GM19397 (cell line): ENCODE measurements at regions not wholly inside any gene's neighbourhood (a gene's known extent, or its start where the extent isn't known, plus 50 kb on each side); places are given as distances from the start of the nearest gene placed in this dataset.

Experiments
- ATAC-seq: cut with Tn5 transposase; IDR thresholded peaks from one replicate; pipeline ENCODE4 v1.9.1; 2021; ENCODE audit warnings: mild to moderate bottlenecking, moderate library complexity; ENCODE audit not compliant: unreplicated experiment

GRCh38 chr11:30153008-30153407 lies 77.8 kb upstream of the FSHB start:
- ATAC-seq: no peak

- ATAC-seq: no peak
These were observed 75.4 kb upstream of the FSHB start for GRCh38 chr11:30155428-30155827.

DNA sequence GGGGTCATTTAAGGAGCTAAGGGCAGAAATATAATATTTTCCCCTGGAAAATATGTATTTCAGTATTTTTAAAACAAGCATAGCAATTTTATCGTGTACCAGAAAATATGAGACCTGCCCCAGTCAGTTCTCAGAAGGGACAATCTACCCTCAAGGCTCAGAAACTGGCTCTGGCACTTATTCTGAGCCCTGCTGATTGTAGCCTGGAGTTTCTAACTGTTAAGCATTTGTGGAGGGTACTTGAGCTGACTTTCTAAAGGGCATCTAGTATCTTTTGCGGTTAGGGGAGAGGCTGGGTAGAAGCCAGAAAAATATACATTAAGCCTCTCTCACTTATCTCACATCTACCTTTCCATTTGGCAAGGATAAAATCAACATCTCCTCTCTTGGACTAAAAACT lies 71.3 kb upstream of the FSHB start:
- no peak for ATAC-seq

DNA sequence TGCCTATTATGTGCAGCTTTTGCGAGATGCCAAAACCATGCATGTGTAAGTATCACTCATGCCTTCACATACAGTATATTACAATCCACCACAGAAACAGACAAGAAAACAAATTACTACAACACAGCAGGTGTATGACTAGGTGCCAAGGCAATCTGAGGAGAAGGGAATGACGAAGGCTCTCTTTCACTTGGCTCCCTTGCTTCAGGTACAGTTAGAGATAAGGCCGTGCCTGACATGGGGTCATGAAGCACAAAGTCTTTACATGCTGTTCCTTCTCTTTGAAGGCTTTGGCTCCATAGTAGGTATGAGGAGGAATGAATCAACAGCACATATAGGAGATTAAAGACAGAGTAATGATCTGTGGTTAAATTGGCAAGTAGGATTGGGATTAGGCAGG lies 65.2 kb upstream of the FSHB start:
- no peak for ATAC-seq

DNA sequence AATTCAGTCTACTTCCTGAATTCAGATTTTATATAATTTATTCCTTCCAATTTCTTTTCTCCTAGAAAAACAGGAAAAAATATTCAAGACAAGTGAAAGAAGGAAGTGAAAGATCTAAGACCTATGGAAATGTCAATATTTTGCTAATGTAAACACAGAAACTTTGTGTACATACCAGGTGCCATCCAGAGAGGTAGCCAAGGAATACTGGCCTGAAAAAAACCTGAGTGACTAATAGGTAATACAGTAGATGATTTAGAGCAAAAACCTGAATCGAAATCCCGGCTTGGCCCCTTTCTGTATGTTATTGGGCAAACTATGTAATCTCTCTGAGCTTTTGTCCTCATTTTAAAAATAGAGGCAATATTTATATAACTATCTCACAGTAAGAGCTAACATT lies 59.2 kb upstream of the FSHB start:
- no peak for ATAC-seq

DNA sequence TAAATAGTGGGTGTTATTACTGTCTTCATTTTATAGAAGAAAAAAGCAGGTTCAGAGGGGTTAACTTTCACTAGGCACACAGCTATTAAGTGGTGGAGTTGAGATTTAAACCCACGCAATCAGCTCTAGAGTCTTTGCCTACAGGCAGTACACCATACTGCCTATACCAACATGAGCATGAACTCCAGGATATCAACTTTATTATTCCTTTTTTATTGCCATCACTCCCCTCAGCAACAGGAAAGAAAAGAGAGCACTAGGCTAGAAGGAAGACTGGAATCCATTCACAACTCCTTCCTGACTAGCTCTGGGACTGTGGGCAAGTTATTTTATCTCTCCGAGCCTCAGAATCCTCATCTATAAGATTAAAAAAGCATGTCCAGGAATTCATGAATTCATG lies 58.7 kb upstream of the FSHB start:
- no peak for ATAC-seq

DNA sequence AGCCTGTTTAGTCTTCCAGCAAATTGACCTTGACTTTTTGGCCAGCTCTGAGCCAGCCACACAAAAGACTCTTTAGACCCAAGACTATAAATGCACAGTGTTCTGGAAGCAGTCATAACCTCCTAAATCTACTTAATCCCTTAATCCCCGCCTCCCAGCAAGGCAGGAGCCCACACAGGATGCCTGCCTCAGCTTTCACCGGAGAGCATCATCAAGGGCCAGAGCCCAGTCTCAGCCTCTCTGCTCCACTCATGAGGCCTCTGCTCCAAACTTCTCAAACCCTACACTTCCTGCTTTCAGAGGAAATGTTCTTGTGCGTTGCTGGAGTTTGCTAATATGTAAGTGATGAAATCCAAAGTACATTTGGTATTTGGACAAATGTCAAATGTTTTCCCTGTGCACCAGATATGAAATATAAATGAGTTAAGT lies 57.9 kb upstream of the FSHB start:
- no peak for ATAC-seq

- ATAC-seq: no peak
These were observed 56.4 kb upstream of the FSHB start for GRCh38 chr11:30174265-30175020.
